ENCODE measurements at regions not wholly inside any gene's neighbourhood (a gene's known extent, or its start where the extent isn't known, plus 50 kb on each side); places are given as distances from the start of the nearest gene placed in this dataset.

DNA sequence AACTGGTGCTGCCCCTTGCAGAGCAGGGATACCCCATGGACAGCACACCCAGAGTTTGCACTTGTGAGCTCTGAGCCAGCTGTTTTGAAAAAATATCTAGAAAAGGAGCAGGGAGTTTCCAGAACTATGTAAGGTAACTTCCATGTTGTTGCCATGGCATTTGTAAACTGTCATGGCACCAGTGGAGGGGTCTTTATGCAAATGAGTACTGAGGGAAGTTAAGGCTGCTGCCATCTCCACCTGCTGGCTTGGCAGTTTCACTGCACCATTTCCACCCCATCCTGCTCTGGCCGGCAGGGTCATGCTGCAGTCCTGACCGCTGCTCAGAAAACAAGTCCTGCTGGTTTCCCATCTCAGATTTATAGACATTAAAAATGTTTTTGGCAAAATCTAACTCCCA is 52.3 kb upstream of the SNTG2 start:
- no peak for DNase-seq (ENCODE audit: low read depth in 4 of 4, low spot score in 3 of 4)

DNA sequence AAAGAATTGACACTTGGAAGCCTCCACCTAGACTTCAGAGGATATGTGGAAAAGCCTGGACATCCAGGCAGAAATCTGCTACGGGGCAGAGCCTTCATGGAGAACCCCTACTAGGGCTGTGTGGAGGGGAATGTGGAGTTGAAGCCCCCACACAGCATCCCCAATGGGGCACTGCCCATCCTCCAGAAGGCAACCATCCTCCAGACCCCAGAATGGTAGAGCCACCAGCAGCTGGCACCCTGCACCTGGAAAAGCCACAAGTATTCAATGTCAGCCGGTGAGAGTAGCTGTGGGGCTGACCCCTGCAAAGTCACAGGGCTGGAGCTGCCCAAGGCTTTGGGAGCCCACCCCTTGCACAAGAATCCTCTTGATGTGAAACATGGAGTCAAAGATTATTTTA is 53.6 kb upstream of the SNTG2 start:
- DNase-seq (ENCODE audit: low read depth in 4 of 4, low spot score in 3 of 4): no peak

DNA sequence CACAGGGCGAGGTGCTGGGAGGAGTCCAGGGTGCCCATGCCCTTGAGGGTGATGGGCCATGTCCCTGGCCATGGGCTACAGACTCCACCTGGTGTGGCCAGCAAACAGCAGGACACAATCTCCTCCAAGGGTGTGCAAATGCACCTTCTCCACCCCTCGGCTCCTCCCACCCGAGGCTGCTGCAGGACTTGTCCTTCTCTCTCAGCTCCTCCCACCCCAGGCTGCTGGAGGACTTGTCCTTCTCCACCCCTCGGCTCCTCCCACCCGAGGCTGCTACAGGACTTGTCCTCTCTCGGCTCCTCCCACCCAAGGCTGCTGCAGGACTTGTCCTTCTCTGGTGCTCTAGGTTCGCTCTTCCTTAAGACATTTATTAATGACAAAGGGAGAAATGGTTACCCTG is 57.3 kb upstream of the SNTG2 start:
- no peak for DNase-seq (ENCODE audit: low read depth in 4 of 4, low spot score in 3 of 4)

DNA sequence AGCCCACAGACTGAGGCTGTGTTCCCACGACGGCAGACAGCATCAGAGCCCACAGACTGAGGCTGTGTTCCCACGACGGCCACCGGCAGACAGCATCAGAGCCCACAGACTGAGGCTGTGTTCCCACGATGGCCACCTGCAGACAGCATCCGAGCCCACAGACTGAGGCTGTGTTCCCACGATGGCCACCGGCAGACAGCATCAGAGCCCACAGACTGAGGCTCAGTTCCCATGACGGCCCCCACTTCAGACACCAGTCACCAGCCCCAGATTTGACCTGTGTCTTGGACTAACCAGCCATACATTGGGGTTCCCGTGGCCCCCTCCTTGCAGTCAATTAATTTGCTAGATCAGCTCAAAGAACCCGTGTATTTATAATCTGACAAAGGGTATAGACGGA is 57.8 kb upstream of the SNTG2 start:
- DNase-seq (ENCODE audit: low read depth in 4 of 4, low spot score in 3 of 4): no peak

DNA sequence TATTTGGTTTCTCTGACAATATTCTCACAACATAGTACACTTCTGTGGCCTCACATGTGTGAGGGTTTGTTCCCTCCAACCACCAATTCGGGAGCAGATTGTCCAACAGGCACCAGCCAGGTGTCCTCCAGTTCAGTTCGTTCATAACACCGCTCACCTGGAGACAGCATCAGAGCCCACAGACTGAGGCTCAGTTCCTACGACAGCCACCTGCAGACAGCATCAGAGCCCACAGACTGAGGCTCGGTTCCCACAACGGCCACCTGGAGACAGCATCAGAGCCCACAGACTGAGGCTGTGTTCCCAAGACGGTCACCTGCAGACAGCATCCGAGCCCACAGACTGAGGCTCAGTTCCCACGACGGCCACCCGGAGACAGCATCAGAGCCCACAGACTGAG is 58.2 kb upstream of the SNTG2 start:
- DNase-seq (ENCODE audit: low read depth in 4 of 4, low spot score in 3 of 4): no peak

DNA sequence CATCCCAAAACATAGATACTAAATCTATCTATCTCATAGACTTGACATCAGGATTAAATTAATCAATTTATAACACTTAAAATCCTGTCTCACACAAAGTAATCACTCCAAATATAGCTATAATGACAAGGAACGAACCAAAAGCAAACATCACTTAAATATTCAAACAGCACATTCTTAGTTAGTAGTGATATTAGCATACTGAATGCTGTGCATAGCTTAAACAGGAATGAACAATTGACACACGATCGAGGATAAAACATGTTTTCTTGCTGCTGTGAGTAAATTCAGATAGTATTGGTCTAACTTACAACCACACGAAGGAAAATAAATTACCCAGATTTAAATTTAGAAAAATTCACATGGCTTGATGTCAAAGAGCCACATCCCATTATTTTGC is 58.9 kb upstream of the SNTG2 start:
- DNase-seq (ENCODE audit: low read depth in 4 of 4, low spot score in 3 of 4): no peak

DNA sequence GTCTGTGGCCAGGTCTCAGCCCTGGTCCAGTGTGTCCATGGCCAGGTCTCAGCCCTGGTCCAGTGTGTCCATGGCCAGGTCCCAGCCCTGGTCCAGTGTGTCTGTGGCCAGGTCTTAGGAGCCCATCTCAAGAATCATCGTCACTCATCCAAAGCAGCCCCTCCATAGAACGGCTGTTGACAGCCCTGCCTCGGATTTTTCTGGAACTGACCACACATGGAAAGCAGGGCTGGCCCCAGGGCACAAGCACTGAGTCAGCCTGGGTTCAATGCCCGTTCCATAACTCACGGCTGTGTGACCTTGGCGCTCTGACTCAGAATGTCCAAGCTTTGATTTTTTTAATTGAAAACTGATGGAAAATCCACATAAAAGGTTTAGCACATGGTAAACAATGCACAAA is 59.9 kb upstream of the SNTG2 start:
- DNase-seq (ENCODE audit: low read depth in 4 of 4, low spot score in 3 of 4): no peak

DNA sequence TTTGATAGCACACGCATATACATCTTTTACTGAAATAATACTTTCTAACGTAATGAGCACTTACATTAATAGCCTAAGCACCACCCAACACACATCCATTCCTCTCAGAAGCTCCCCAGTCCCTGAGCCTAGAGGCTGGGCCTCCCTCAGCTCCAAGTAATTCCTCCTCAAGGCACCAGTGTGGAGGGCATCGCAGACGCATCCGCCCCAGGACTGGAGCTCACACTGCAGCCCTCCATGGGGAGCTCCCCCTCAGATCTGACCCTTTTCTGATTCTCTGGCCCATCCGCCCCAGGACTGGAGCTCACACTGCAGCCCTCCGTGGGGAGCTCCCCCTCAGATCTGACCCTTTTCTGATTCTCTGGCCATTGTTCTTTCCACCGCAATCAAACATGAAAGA is 60.4 kb upstream of the SNTG2 start:
- no peak for DNase-seq (ENCODE audit: low read depth in 4 of 4, low spot score in 3 of 4)

DNA sequence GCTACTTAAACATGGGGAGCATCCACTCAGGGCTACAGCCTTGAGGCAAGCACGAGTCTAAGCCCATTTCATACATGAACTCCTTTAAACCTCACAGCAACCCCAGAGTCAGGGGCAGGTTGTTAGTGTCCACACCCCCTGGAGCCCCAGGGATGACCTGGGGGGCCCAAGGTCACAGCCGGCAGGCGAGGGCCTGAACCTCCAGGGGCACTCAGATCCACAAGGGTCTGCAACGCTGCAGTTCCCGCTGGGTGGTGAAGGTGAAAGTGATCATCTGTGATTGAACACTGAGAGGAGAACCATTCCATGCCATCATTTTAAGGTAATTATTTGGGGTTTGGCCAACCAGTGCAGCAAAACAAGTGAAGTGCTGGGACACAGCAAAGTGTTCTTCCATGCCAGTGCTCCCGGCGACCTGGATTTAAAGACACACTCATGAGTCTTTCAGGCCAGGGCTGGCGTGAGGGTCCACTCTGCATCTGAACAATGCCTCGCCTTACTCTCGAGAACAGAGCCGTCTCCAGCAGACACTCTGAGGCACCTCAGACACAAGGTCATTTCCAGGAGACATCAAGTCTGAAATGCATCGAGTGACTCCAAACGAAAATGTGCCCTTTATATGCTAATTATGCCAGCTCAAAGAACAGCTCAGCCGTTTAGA is 61.6 kb upstream of the SNTG2 start:
- no peak for DNase-seq (ENCODE audit: low read depth in 4 of 4, low spot score in 3 of 4)

DNA sequence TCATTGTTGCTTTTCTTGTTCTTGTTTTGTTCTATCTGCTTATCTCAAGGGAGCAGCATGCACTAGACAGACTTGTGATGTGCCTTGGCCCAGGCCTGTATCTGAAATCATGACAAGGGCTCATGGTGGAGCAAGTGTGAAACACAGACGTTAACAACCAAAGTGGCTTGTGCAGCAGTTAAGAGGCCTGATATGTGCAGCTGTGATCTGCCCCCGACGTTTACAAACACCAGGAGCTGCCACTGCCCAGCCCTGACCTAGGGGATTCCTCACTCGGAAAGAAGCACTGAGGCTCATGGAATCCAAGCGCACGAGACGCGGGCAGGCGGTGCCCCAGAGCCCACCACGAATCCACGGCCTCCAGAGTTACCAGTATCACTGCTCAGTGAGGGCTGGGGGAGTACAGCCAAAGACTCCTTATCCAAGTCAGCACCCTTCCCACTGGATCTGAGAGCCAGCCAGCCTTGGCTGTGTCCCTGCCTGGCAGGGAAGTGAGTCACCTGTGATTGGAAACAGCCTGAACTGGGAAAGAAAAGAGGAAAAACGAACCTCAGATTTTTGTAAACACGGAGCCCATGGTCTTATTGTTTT is 62.3 kb upstream of the SNTG2 start:
- DNase-seq (ENCODE audit: low read depth in 4 of 4, low spot score in 3 of 4): no peak

DNA sequence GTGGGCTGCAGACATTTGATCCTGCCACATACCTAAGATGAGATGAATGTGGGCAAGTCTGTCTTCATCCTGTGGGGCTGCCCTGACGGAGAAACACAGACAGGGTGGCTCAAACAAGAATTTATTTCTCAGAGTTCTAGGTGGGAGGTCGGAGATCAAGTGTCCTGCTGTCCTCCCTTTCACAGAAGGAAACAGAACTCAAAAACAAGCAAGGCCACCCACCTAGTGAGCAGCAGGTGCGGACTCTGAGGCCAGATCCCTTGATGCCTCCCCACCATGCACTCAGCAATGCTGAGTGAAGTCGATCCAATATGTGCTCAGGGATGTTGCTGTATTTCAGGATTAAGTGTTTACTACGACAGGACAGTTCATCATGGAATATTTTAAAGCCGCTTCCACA is 63.0 kb upstream of the SNTG2 start:
- peak in 1 of 4 donors; percentile 19 for DNase-seq (ENCODE audit: low read depth in 4 of 4, low spot score in 3 of 4)

DNA sequence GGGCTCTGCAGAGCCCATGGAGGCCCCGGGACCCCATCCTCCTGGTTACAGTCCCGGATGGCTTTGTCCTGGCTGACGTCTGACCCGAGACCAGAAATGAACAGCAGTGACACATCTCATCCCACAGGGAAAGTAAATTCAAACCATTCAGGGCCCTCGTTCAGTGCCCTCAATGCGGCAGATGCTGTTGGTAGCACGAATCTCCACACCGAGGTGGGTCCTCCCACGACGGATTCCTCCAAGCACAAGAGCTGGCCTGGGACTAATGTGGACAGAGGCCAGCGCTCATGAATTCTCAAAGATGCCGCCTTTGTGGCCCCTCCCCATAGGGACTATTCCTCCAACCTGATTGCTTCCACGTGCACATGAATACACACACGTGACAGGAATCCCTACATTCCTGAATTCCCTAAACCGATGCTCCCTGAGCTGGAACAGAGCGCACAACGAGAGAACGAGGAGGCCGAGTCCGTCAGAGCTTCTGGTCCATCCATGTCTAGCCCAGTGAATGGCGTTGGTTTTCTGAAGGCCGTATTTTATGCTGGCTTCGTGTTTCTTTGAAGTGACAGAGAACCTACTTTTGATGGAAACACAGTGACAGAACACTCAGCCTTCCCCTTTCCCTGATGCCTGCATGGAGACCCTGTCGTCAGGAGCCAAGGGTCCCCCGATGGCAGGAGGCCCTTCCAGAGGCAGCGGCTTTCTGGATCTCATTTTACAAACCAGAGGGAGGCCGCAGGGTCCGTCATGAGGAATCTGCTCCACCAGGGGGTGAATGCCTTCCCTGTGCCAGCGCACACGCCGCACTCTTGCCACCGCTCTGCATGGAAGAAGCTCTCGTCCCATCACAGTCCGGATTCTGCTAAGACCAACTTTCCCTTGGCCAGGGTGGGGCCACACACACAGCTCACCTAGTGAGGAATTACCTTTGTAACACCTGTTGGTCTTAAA is 64.3 kb upstream of the SNTG2 start:
- no peak for DNase-seq (ENCODE audit: low read depth in 4 of 4, low spot score in 3 of 4)

DNA sequence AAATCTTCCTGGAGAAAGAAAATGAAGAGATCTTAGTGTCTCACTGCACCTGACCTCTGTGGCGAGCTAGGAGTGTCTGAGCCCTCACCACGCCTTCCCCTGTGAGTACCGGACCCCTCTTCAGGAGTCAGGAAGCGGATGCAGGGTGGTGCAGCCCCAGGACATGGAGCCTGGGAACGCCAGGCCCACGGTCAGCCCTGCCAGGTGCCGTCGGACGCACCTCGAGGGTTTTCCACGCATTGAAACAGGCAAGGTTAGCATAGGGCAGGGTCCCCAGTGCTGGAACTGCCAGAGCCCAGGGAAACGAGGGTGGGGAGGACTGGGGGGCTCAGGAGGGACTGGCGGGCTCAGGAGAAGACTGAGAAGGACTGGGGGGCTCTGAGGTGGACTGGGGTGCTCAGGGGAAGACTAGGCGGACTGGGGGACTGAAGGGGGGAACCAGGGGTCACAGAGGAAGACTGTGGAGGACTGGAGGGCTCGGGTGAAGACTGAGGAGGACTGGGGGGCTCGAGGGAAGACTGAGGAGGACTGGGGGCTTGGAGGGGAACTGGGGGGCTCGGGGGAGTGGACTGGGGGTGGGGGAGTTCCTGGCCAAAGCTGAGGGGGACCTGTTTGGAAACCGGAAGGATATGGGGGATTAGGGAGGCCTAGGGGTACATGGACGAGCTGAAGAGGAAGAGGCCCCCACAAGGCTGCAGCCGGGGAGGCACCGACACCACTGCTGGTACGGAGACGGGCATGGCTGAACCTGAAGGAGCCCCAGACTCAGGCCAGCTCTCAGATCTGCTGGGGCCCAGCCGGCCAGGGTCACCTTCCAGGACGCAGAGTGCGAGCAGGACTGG is 65.2 kb upstream of the SNTG2 start:
- no peak for DNase-seq (ENCODE audit: low read depth in 4 of 4, low spot score in 3 of 4)

DNA sequence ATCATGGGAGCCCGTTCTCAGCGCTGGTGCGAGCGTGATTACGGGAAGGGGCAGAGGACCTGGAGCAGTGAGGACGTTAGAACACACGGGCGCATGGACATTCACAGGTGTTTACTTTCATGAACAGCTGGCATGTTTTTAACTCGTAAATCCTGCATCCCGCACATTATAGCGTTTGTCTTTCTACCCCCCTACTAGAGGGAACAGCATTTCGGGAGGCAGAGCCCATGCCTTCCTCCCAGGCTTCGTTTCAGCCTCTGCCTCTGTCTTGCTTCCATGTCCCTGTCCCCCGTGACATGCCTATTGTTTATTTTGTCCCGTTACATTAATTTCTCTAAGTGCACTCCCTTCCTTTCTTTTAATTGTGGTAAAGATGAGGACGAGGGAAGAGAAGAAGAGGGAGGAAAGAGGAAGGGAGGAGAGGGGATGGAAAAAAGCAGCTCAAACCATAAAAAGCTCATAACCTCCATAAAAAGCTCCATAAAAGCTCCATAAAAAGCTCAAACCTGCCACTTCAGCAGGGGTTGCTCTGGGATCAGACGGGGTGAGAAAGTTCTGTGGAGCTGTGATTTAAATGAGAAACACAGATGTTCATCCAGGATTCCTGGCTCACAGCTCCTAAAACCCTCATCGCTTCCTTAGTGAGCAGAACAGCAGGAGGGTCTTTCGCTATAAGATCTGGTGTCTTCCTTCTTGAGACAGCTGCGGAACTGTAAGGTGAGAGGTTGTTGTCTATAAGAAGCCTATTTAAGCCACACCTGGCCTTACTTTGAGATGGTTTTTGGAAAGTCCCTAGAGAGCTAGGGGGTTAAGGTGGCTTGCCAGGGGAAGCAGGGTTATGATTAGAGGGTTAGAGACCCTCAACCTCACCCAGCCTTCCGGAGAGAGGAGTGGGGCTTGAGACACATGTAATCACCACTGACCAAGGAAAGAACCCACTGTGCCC is 66.6 kb upstream of the SNTG2 start:
- peak in 1 of 4 donors; percentile 57 for DNase-seq (ENCODE audit: low read depth in 4 of 4, low spot score in 3 of 4)

DNA sequence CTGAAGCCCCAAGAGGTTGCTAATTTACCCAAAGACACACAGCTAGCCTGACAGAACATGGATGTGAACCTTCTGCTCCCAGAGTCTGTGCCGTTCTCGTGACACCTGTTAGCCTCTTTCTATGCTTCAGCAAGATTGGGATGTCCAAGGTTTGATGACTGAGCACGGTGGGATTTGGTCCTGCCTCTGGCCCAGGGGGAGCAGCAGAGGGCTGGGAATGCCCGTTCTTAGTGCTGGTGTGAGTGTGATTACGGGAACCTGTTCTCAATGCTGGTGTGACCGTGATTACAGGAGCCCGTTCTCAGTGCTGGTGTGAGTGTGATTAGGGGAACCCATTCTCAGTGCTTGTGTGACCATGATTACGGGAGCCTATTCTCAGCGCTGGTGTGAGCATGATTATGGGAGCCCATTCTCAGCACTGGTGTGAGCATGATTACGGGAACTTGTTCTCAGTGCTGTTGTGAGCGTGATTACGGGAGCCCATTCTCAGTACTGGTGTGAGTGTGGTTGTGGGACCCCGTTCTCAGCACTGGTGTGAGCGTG is 67.3 kb upstream of the SNTG2 start:
- DNase-seq (ENCODE audit: low read depth in 4 of 4, low spot score in 3 of 4): no peak

DNA sequence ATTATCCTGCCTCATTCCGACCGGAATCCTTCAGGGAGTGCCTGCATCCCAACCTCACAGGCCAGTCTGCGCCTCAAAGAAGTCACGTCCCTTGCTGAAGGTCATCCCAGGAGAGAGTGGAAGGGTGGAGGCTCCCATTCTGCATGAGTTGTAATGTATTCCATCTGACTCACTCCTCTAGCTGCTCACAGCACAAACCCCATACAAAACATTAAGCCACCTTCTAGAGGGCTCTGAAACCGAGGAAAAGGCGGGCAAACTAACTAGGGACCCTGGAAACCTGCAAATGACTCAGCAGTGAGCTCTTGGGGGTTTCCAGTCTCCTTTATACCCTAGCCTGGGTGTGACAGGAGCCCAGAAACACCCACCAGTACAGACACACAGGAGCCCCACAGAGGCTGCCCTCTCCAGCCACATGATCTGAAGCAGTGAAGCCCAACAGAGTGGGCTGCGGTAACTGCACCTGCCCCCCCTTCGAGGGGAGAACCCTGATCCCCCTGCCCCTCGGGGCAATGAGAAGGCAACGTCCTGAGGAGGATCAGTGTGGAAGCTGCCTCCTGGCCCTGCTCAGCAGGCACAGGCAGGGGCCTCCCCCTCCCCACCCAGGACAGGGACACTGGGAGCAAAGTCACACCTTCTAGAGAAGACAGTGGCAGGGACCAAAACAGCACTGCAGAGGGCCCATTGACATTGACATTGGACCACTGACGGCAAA is 69.3 kb upstream of the SNTG2 start:
- no peak for DNase-seq (ENCODE audit: low read depth in 4 of 4, low spot score in 3 of 4)

DNA sequence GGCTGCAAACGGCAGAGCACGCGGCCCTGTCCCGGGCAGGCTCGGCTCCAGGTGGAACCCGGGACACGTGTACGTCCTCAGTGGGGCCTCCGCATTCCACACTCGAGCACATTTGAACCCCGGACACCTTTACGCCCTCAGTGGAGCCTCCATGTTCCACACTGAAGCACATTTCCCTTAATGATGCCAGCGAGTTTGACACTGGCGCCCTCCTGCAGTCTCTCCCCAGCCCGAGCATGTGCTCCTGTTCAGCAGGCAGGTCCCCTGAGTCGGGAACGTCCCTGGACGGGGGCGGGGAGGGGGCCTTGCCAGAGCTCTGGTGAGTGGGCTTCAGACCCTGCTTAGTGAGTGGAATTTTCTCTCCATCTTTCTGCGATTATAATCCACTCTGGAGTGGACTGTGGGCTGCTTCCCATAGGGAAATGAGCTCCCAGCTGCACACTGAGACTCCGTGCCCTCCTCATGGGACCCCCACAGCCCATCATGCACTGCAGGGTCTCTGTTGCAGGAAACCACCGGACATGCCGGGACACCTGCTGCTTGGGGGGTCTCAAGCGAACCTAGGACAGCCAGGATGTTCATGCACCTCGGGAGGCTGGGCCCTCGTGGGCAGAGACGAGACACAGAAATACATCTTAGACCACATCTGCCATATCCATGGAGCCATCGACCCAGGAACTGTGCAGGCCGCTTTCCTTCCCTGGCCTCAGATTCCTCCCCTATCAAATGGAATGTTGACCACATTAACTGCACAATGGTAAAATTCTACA is 70.3 kb upstream of the SNTG2 start:
- no peak for DNase-seq (ENCODE audit: low read depth in 4 of 4, low spot score in 3 of 4)

DNA sequence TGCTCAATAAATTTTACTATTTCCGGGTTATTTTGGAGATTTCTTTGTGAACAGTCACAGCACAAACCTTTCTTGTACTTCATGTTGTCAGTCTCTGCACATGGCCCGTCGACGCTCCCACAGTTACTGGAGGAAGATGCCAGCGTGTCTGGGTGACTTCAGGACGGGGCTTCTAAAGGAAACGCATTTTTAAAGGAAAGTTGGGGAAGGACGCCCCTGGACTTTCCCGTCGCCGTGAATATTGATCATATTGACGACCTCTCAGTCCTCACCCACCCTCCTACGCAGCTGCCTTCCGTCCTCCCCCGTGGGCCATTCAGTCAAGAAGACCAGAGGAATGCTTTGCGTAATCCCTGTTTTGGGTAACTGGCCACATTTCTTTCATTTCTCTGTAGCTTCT is 71.1 kb upstream of the SNTG2 start:
- no peak for DNase-seq (ENCODE audit: low read depth in 4 of 4, low spot score in 3 of 4)

Data from left renal pelvis (tissue), 4 donors.